Activated B cell treated with CpG ODN at 0.5 μM for 24 hours (primary cell): ENCODE measurements at regions not wholly inside any gene's neighbourhood (a gene's known extent, or its start where the extent isn't known, plus 50 kb on each side); places are given as distances from the start of the nearest gene placed in this dataset.

Experiments
- ATAC-seq: fragments of 200-7000 bp; cut with Tn5 transposase; one replicate; pipeline ENCODE4 v1.10.0; 2021; ENCODE audit warnings: low read depth, mild to moderate bottlenecking, moderate library complexity
- CTCF ChIA-PET: fragments of 350-600 bp; sonication (Branson Sonifier 250); formaldehyde crosslinking; loops from one replicate; lab custom pipeline; 2021; ENCODE audit warnings: antibody characterized with exemption; lab: Charles Lee
- POLR2A ChIA-PET: fragments of 350-600 bp; sonication (Branson Sonifier 250); formaldehyde crosslinking; loops from one replicate; lab custom pipeline; 2021; ENCODE audit warnings: antibody characterized with exemption; lab: Charles Lee
- DNase-seq: peaks from one replicate; pipeline ENCODE4 v3.0.0; 2022
- H3K27ac Mint-ChIP-seq: one replicate; pipeline ENCODE4 v1.8.0; 2020; ENCODE audit warnings: mixed read lengths
- H3K27me3 Mint-ChIP-seq: one replicate; pipeline ENCODE4 v1.8.0; 2021; ENCODE audit warnings: mixed read lengths
- H3K36me3 Mint-ChIP-seq: one replicate; pipeline ENCODE4 v1.8.0; 2021; ENCODE audit warnings: low read depth, mixed read lengths
- H3K4me1 Mint-ChIP-seq: one replicate; pipeline ENCODE4 v1.8.0; 2021; ENCODE audit warnings: mixed read lengths
- H3K4me3 Mint-ChIP-seq: one replicate; pipeline ENCODE4 v1.8.0; 2020; ENCODE audit warnings: mild to moderate bottlenecking, mixed read lengths
- H3K9me3 Mint-ChIP-seq: one replicate; pipeline ENCODE4 v1.8.0; 2020; ENCODE audit warnings: mixed read lengths
- intact Hi-C: fragments of 100-400 bp; cut with micrococcal nuclease; formaldehyde crosslinking; loops from one replicate; pipeline ENCODE4 v1.15.1; 2024
- TF ChIP-seq, protein P1 (sequence below): fragments of 200-600 bp; IDR thresholded peaks from one replicate; pipeline ENCODE4 v1.8.0; 2022; ENCODE audit warnings: antibody characterized with exemption, mild to moderate bottlenecking

DNA sequence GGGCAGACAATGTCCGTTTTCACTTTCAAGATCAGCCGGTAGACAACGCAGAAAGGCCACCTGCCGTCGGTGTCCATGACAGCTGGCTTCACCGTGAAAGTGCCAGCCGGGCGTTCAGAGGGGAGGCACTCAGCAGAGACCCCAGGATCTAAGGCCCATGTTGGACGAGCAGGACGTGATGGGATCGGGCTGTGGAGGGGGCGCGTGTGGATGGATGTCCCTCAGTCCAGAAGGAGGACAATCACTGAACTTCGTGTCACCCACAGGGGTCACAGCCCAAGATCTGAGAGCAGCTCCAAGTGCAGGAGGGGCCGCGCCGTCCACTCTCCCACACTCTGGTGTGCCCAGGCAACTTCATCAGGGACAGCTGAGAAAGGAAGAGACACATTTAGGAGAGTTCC, 164.4 kb downstream of the BRD1 start:
- Mint-ChIP-seq H3K27me3 (no peaks in the 10 kb centered on the region), H3K9me3 (no peaks in the 10 kb centered on the region), H3K4me1 (peaks cover 36% of the 10 kb centered on the region), H3K36me3 (no peaks in the 10 kb centered on the region), H3K27ac (no peak overlapping the region), H3K4me3 (no peak overlapping the region)
- DNase-seq: no peak
- CTCF ChIA-PET: no interaction called here
- POLR2A ChIA-PET: no interaction called here
- intact Hi-C loops: no loop called here
- TF ChIP-seq, protein P1, sequence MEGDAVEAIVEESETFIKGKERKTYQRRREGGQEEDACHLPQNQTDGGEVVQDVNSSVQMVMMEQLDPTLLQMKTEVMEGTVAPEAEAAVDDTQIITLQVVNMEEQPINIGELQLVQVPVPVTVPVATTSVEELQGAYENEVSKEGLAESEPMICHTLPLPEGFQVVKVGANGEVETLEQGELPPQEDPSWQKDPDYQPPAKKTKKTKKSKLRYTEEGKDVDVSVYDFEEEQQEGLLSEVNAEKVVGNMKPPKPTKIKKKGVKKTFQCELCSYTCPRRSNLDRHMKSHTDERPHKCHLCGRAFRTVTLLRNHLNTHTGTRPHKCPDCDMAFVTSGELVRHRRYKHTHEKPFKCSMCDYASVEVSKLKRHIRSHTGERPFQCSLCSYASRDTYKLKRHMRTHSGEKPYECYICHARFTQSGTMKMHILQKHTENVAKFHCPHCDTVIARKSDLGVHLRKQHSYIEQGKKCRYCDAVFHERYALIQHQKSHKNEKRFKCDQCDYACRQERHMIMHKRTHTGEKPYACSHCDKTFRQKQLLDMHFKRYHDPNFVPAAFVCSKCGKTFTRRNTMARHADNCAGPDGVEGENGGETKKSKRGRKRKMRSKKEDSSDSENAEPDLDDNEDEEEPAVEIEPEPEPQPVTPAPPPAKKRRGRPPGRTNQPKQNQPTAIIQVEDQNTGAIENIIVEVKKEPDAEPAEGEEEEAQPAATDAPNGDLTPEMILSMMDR: no peak
- no peak for ATAC-seq

DNA sequence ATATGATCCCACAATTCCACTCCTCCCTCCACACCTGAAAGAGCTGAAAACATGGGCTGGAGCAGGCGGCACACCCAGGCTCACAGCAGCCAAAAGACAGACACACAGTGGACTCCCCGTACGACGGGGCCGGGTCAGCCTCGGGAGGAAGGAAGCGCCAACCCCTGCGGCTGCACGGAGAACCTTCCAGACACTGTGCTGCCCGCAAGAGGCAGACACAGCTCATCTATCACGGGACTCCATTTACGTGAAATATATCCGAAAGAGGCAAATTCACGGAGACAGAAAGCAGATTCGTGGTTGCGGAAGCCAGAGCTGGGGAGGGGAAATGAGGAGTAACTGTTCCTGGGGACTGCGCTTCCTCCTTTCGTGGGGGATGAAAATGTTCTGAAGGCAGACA, 165.0 kb downstream of the BRD1 start:
- Mint-ChIP-seq H3K27ac (no peak overlapping the region), H3K9me3 (no peaks in the 10 kb centered on the region), H3K4me3 (no peak overlapping the region), H3K36me3 (no peaks in the 10 kb centered on the region), H3K4me1 (peaks cover 38% of the 10 kb centered on the region), H3K27me3 (no peaks in the 10 kb centered on the region)
- ChIA-PET POLR2A (no interaction called here), CTCF (no interaction called here)
- DNase-seq (peak; percentile 4), ATAC-seq (no peak)
- TF ChIP-seq, protein P1: no peak
- intact Hi-C loops: no loop called here

DNA sequence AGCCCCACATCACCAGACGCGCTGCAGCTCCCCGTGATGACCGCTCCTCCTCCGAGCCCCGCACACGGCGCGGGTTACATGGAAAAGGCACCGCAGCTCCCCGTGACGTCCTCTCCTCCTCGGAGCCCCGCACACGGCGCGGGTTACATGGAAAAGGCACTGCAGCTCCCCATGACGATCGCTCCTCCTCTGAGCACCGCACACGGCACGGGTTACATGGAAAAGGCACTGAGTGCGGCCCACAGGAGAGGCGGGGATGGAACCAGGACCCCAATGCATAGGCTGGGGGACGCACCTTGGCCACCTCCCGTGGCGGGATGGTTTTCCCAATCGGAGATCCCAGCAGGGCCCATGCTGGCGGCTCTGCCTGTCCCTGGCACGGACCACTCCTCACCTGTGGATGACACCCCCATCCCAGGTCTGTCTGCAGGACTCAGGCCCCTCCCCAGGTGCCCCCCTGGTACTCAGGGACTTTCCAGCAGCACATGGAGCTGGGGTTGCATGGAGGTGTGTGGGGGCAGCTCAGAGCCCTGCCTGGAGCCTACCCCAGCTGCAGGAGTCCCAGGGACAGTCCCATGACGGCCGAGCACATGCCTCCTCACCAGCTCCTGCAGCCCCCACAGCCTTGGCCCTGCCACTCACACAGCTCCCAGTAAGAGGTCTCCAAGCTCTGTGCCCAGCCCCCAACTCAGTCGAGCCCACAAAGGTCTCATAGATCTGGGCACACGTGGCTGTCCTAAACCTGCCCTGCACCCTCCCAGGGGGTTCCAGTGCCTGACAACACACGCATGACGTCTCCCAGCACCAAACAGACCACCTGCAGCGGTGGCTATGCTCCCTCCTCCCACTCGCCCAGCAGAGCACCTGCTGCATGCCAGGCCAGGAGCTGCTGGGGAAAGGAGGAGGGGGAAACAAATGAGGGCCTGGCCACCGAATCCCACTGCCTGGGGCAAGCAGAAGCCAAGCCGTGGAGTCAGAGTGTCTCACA, 166.6 kb downstream of the BRD1 start:
- Mint-ChIP-seq H3K9me3 (no peaks in the 10 kb centered on the region), H3K27me3 (no peaks in the 10 kb centered on the region), H3K36me3 (peaks cover 4% of the 10 kb centered on the region), H3K4me1 (peaks cover 35% of the 10 kb centered on the region), H3K4me3 (peak overlapping the region; percentile 35), H3K27ac (peak overlapping the region; percentile 50)
- TF ChIP-seq, protein P1: no peak
- peak; percentile 7 for DNase-seq
- POLR2A ChIA-PET: interaction anchor here (0.9 kb wide), 1 partner anchor 9 kb away, joined by 3 read pairs; no protein-coding TSS in a partner anchor
- peak; percentile 51 for ATAC-seq
- intact Hi-C loops: no loop called here
- CTCF ChIA-PET: no interaction called here

DNA sequence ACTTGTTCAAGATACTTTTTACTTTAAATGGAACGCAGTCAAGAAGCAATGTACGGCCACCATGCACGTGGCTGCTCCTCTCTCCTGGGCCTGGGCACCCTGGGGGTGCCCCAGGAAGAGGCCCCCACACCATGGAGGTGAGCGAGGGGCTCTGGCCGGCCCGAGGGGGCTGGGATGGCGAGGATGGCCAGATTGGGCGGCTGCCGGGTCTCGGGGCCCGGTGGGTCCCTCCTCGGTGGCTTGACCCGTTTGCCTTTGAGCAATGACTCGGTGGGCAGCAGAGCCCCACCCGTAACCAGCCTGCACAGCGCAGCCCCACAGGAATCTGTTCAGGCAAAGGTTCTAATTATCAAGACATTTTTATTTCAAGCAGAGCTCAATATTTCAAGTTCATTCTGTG, 167.4 kb downstream of the BRD1 start:
- Mint-ChIP-seq H3K9me3 (no peaks in the 10 kb centered on the region), H3K4me1 (peaks cover 41% of the 10 kb centered on the region), H3K4me3 (no peak overlapping the region), H3K27ac (no peak overlapping the region), H3K27me3 (no peaks in the 10 kb centered on the region), H3K36me3 (peaks cover 12% of the 10 kb centered on the region)
- TF ChIP-seq, protein P1: no peak
- no peak for ATAC-seq
- no peak for DNase-seq
- intact Hi-C loops: no loop called here
- POLR2A ChIA-PET: interaction anchor here (0.9 kb wide), 1 partner anchor 9 kb away, joined by 3 read pairs; no protein-coding TSS in a partner anchor
- CTCF ChIA-PET: no interaction called here

DNA sequence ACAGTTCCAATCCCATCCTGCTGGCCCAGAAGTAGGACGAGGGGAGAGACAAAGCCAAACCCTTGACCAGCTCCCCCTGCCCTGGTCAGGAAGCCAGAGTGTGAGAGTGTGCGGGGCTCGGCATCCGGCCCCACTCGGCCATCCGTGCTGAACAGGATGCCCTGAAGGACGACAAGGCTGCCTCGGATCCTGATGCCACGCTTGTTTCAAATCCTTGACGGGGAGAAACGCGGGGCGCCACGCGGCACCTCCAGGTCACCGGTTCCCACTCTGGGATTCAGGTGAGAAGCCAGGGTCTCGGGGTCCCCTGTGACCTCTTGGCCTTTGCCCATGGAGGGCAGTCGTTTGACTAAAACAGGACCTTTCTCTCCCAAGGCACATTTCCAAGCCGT, 167.8 kb downstream of the BRD1 start:
- intact Hi-C loops: loop anchor here (10.0 kb wide), 1 partner anchor 265 kb away; no protein-coding TSS in a partner anchor
- H3K4me3 Mint-ChIP-seq: no peak overlapping the region
- no peak overlapping the region for H3K27ac Mint-ChIP-seq
- ATAC-seq (no peak), DNase-seq (peak; percentile 13)
- H3K9me3 Mint-ChIP-seq: no peaks in the 10 kb centered on the region
- TF ChIP-seq, protein P1: no peak
- CTCF ChIA-PET: no interaction called here
- POLR2A ChIA-PET: no interaction called here
- no peaks in the 10 kb centered on the region for H3K27me3 Mint-ChIP-seq
- peaks cover 43% of the 10 kb centered on the region for H3K4me1 Mint-ChIP-seq
- H3K36me3 Mint-ChIP-seq: peaks cover 16% of the 10 kb centered on the region
